OCI-LY7 (cell line): ENCODE measurements at regions not wholly inside any gene's neighbourhood (a gene's known extent, or its start where the extent isn't known, plus 50 kb on each side); places are given as distances from the start of the nearest gene placed in this dataset.

Experiments
- EZH2phosphoT487 ChIP-seq: fragments of 200-600 bp; sonication (generic); IDR thresholded peaks from 2 replicates; pipeline ENCODE4 v1.6.1; 2018; ENCODE audit warnings: low read depth, borderline replicate concordance, mild to moderate bottlenecking, mixed run types, antibody characterized with exemption, low read length, moderate library complexity, mixed read lengths
- TF ChIP-seq, protein P1 (sequence below): fragments of 200-600 bp; sonication (generic); conservative IDR thresholded peaks from 2 replicates; pipeline ENCODE4 v1.5.1; 2014; ENCODE audit warnings: mild to moderate bottlenecking, antibody characterized with exemption, low read length, moderate library complexity, mixed read lengths

DNA sequence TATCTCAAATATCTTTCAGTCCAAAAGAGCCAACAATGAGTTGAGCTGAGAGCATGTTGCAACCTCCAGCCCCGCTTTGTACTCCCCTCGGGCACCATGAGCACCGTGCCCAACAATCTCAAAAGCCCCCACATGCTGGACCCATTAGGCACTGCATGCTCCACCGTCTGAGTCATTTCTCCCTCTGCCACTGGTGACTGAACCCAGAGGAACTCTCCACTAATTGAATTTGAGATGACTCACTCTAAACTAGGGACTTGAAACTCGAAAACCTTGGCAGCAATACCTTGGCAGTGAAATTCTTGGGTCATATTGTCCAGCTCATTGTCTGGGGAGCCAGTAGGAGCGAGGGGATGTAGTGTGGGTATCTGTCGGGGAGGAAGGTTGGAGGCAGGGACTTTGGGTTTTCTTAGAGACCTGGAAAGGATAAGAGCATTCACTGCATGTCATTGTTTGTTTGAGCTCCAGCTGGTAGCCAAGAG is 49.9 kb upstream of the SLIT3 start:
- TF ChIP-seq, protein P1, sequence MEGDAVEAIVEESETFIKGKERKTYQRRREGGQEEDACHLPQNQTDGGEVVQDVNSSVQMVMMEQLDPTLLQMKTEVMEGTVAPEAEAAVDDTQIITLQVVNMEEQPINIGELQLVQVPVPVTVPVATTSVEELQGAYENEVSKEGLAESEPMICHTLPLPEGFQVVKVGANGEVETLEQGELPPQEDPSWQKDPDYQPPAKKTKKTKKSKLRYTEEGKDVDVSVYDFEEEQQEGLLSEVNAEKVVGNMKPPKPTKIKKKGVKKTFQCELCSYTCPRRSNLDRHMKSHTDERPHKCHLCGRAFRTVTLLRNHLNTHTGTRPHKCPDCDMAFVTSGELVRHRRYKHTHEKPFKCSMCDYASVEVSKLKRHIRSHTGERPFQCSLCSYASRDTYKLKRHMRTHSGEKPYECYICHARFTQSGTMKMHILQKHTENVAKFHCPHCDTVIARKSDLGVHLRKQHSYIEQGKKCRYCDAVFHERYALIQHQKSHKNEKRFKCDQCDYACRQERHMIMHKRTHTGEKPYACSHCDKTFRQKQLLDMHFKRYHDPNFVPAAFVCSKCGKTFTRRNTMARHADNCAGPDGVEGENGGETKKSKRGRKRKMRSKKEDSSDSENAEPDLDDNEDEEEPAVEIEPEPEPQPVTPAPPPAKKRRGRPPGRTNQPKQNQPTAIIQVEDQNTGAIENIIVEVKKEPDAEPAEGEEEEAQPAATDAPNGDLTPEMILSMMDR: no peak
- TF ChIP-seq EZH2phosphoT487: no peak
